Suppressor macrophage treated with lipopolysaccharide for 1 hour (primary cell): ENCODE measurements at regions not wholly inside any gene's neighbourhood (a gene's known extent, or its start where the extent isn't known, plus 50 kb on each side); places are given as distances from the start of the nearest gene placed in this dataset.

ENCODE experiments used
- DNase-seq, 3 donors: peaks; one replicate each; pipeline ENCODE4 v3.0.0-alpha.2; 2020 to 2022

- DNase-seq, result no peak
These were observed 361.1 kb upstream of the SLITRK1 start for GRCh38 chr13:84243340-84243739.

- DNase-seq, result no peak
These were observed 356.8 kb upstream of the SLITRK1 start for GRCh38 chr13:84239032-84239431.

GRCh38 chr13:84238381-84238780, 356.1 kb upstream of the SLITRK1 start:
- DNase-seq, result no peak

- no peak for DNase-seq
These were observed 354.9 kb upstream of the SLITRK1 start for GRCh38 chr13:84237143-84237542.

GRCh38 chr13:84234416-84234815, 352.1 kb upstream of the SLITRK1 start:
- DNase-seq, result no peak

GRCh38 chr13:84230568-84230967, 348.3 kb upstream of the SLITRK1 start:
- DNase-seq, result no peak

- no peak for DNase-seq
These were observed 328.8 kb upstream of the SLITRK1 start for GRCh38 chr13:84211048-84211447.

- DNase-seq, result no peak
These were observed 326.1 kb upstream of the SLITRK1 start for GRCh38 chr13:84208246-84208910.

GRCh38 chr13:84207509-84207908, 325.2 kb upstream of the SLITRK1 start:
- no peak for DNase-seq

- no peak for DNase-seq
These were observed 318.7 kb upstream of the SLITRK1 start for GRCh38 chr13:84200971-84201370.

- no peak for DNase-seq
These were observed 309.9 kb upstream of the SLITRK1 start for GRCh38 chr13:84192125-84192524.

GRCh38 chr13:84191139-84191538, 308.9 kb upstream of the SLITRK1 start:
- DNase-seq, result no peak

GRCh38 chr13:84187626-84188025, 305.4 kb upstream of the SLITRK1 start:
- DNase-seq, result no peak

GRCh38 chr13:84139561-84140158, 257.4 kb upstream of the SLITRK1 start:
- DNase-seq, result no peak

GRCh38 chr13:84137292-84137691, 255.0 kb upstream of the SLITRK1 start:
- peak; percentile 34 to 54 (median 34) for DNase-seq

GRCh38 chr13:84136582-84136981, 254.3 kb upstream of the SLITRK1 start:
- DNase-seq, result peak in 1 of 3 donors; percentile 0

GRCh38 chr13:84132491-84132890, 250.2 kb upstream of the SLITRK1 start:
- no peak for DNase-seq

- no peak for DNase-seq
These were observed 249.0 kb upstream of the SLITRK1 start for GRCh38 chr13:84131249-84131648.

- peak in 1 of 3 donors; percentile 0 for DNase-seq
These were observed 248.3 kb upstream of the SLITRK1 start for GRCh38 chr13:84130495-84131114.

- no peak for DNase-seq
These were observed 247.7 kb upstream of the SLITRK1 start for GRCh38 chr13:84129966-84130365.

GRCh38 chr13:84127597-84128128, 245.4 kb upstream of the SLITRK1 start:
- DNase-seq, result no peak

GRCh38 chr13:84126671-84127171, 244.4 kb upstream of the SLITRK1 start:
- DNase-seq, result no peak

GRCh38 chr13:84121456-84121855, 239.2 kb upstream of the SLITRK1 start:
- DNase-seq, result no peak

GRCh38 chr13:84118839-84119409, 236.7 kb upstream of the SLITRK1 start:
- no peak for DNase-seq
